H1 (cell line): ENCODE measurements at regions not wholly inside any gene's neighbourhood (a gene's known extent, or its start where the extent isn't known, plus 50 kb on each side); places are given as distances from the start of the nearest gene placed in this dataset.

Experiments
- KDM5A ChIP-seq: fragments of 200-600 bp; IDR thresholded peaks from 2 replicates; pipeline ENCODE4 v1.7.1; 2012; ENCODE audit warnings: mild to moderate bottlenecking, low read length, inconsistent platforms, mixed read lengths
- SP4 ChIP-seq: IDR thresholded peaks from 2 replicates; pipeline ENCODE4 v1.6.1; 2012; ENCODE audit warnings: low read length, inconsistent platforms
- SUZ12 ChIP-seq: fragments of 200-600 bp; sonication (generic); IDR thresholded peaks from 2 replicates; pipeline ENCODE4 v1.6.1; 2012; ENCODE audit warnings: mild to moderate bottlenecking, inconsistent platforms, low read length, moderate library complexity, mixed read lengths

DNA sequence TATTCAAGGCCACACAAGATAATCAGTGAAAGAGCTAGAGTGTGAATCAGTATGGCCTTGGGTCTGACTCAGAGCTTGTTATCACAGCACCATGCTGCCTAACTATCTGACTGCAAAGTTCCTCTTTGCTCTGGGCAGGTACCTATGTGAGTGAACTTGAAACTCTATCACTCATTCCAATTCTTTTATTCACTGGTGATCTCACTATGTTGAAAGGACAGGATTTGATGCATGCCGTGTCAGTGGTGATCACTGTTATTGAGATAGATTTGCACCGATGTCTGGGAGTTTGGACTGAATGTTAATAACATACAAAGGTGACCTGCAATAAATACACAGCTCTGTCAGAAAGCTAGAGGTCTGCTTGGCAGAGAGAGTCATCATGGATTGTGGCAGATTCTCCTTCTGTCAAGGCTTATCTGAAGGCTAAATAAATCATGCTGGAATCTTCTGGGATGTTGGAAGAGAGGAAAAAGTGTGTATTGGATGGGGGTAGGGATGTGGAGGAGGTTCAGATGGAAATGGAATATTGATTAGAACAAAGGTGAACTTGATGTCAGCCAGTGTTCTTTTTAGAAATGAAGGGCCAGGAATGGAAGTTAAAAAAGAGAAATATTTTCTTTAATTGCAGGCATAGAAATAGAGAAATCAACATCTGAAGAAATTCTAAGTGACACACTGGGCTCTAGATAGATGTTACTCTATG lies 91.8 kb upstream of the TNC start (continued):
- TF ChIP-seq KDM5A (no peak), SP4 (no peak), SUZ12 (no peak)
